ENCODE measurements at regions not wholly inside any gene's neighbourhood (a gene's known extent, or its start where the extent isn't known, plus 50 kb on each side); places are given as distances from the start of the nearest gene placed in this dataset.
A peak's percentile ranks its signal among the peaks of the same experiment; 100 is the strongest.

GRCh38 chr16:51592535-51593300 lies 441.6 kb upstream of the SALL1 start:
- DNase-seq (ENCODE audit: low read depth, low spot score) = no peak

GRCh38 chr16:51592001-51592501 lies 441.0 kb upstream of the SALL1 start:
- peak; percentile 18 for DNase-seq (ENCODE audit: low read depth, low spot score)

GRCh38 chr16:51591480-51591879 lies 440.4 kb upstream of the SALL1 start:
- no peak for DNase-seq (ENCODE audit: low read depth, low spot score)

GRCh38 chr16:51579652-51580360 lies 428.7 kb upstream of the SALL1 start:
- DNase-seq (ENCODE audit: low read depth, low spot score) = no peak

GRCh38 chr16:51577621-51578303 lies 426.7 kb upstream of the SALL1 start:
- peak; percentile 31 for DNase-seq (ENCODE audit: low read depth, low spot score)

GRCh38 chr16:51576498-51577195 lies 425.6 kb upstream of the SALL1 start:
- no peak for DNase-seq (ENCODE audit: low read depth, low spot score)

GRCh38 chr16:51573191-51573590 lies 422.1 kb upstream of the SALL1 start:
- DNase-seq (ENCODE audit: low read depth, low spot score) = no peak

GRCh38 chr16:51569203-51569931 lies 418.3 kb upstream of the SALL1 start:
- no peak for DNase-seq (ENCODE audit: low read depth, low spot score)

- DNase-seq (ENCODE audit: low read depth, low spot score) = no peak
These were observed 416.8 kb upstream of the SALL1 start for GRCh38 chr16:51567911-51568310.

GRCh38 chr16:51565184-51565583 lies 414.1 kb upstream of the SALL1 start:
- DNase-seq (ENCODE audit: low read depth, low spot score) = no peak

GRCh38 chr16:51562891-51563290 lies 411.8 kb upstream of the SALL1 start:
- DNase-seq (ENCODE audit: low read depth, low spot score) = no peak

- DNase-seq (ENCODE audit: low read depth, low spot score) = no peak
These were observed 408.8 kb upstream of the SALL1 start for GRCh38 chr16:51559901-51560300.

GRCh38 chr16:51557670-51558069 lies 406.6 kb upstream of the SALL1 start:
- DNase-seq (ENCODE audit: low read depth, low spot score) = no peak

GRCh38 chr16:51556694-51557340 lies 405.7 kb upstream of the SALL1 start:
- peak; percentile 88 for DNase-seq (ENCODE audit: low read depth, low spot score)

- DNase-seq (ENCODE audit: low read depth, low spot score) = no peak
These were observed 402.8 kb upstream of the SALL1 start for GRCh38 chr16:51553910-51554309.

- no peak for DNase-seq (ENCODE audit: low read depth, low spot score)
These were observed 402.2 kb upstream of the SALL1 start for GRCh38 chr16:51553314-51553713.

GRCh38 chr16:51550800-51551347 lies 399.8 kb upstream of the SALL1 start:
- no peak for DNase-seq (ENCODE audit: low read depth, low spot score)

- DNase-seq (ENCODE audit: low read depth, low spot score) = peak; percentile 69
These were observed 398.8 kb upstream of the SALL1 start for GRCh38 chr16:51549836-51550235.

- no peak for DNase-seq (ENCODE audit: low read depth, low spot score)
These were observed 394.9 kb upstream of the SALL1 start for GRCh38 chr16:51545951-51546350.

- no peak for DNase-seq (ENCODE audit: low read depth, low spot score)
These were observed 393.9 kb upstream of the SALL1 start for GRCh38 chr16:51544851-51545467.
